ENCODE measurements at regions not wholly inside any gene's neighbourhood (a gene's known extent, or its start where the extent isn't known, plus 50 kb on each side); places are given as distances from the start of the nearest gene placed in this dataset.

DNA sequence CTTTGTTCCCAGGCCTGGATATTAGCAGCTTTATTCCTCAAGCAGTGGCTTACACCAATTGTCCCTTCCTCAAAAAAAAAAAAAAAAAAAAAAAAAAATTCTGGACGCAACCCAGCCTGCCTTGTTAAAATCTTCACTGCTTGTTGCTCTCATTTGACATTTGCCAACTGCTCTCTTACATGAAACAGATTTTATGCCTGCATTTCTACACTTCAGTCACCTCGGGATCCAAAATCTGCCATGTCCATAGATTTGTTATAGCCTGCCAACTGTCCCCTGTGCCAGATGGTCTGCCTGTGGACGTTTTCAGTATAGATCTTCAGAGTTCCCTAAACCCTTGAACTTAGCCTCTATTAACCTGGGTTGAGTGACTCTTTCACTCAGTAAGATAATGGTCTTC is 651.5 kb downstream of the FSCB start:
- TF ChIP-seq, protein P1, sequence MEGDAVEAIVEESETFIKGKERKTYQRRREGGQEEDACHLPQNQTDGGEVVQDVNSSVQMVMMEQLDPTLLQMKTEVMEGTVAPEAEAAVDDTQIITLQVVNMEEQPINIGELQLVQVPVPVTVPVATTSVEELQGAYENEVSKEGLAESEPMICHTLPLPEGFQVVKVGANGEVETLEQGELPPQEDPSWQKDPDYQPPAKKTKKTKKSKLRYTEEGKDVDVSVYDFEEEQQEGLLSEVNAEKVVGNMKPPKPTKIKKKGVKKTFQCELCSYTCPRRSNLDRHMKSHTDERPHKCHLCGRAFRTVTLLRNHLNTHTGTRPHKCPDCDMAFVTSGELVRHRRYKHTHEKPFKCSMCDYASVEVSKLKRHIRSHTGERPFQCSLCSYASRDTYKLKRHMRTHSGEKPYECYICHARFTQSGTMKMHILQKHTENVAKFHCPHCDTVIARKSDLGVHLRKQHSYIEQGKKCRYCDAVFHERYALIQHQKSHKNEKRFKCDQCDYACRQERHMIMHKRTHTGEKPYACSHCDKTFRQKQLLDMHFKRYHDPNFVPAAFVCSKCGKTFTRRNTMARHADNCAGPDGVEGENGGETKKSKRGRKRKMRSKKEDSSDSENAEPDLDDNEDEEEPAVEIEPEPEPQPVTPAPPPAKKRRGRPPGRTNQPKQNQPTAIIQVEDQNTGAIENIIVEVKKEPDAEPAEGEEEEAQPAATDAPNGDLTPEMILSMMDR (conservative IDR thresholded peaks at IDR 0.05 in 1 of 2, IDR thresholded peaks at IDR 0.05 in 1 of 2; ENCODE audit: low read depth in 1 of 2, low read length in 2 of 2): no peak
- TF ChIP-seq EZH2 (IDR thresholded peaks at IDR 0.05; ENCODE audit: low read length, missing control alignments): no peak
- H3K4me2 ChIP-seq (ENCODE audit: extremely low read depth, insufficient read depth, low read length): no peak overlapping the region
- H3K27ac ChIP-seq (ENCODE audit: insufficient read depth, low read length): no peak overlapping the region
- no peaks in the 10 kb centered on the region for H3K36me3 ChIP-seq (ENCODE audit: control insufficient read depth, insufficient read depth, low read length)
- no peaks in the 10 kb centered on the region for H3K9me3 ChIP-seq (ENCODE audit: control insufficient read depth, insufficient read depth, low read depth, low read length)
- H3K4me1 ChIP-seq (ENCODE audit: control insufficient read depth, extremely low read depth, insufficient read depth, low read length): no peaks in the 10 kb centered on the region
- H3K9ac ChIP-seq (ENCODE audit: insufficient read depth, low read length): no peak overlapping the region
- no peak for DNase-seq (ENCODE audit: low read depth in 2 of 2)
- H4K20me1 ChIP-seq (ENCODE audit: control insufficient read depth, extremely low read depth, insufficient read depth, low read length): no peaks in the 10 kb centered on the region
- no peak overlapping the region for H3K4me3 ChIP-seq (replicated peaks in 1 of 4; ENCODE audit: control extremely low read depth in 1 of 4, insufficient read depth in 1 of 4, low read depth in 3 of 4, low read length in 4 of 4)
- H3K27me3 ChIP-seq (ENCODE audit: control insufficient read depth, insufficient read depth, low read length): no peaks in the 10 kb centered on the region
- no peak overlapping the region for H2AFZ ChIP-seq (ENCODE audit: low read length)
- H3K79me2 ChIP-seq (ENCODE audit: control insufficient read depth, insufficient read depth, low read length): no peaks in the 10 kb centered on the region

DNA sequence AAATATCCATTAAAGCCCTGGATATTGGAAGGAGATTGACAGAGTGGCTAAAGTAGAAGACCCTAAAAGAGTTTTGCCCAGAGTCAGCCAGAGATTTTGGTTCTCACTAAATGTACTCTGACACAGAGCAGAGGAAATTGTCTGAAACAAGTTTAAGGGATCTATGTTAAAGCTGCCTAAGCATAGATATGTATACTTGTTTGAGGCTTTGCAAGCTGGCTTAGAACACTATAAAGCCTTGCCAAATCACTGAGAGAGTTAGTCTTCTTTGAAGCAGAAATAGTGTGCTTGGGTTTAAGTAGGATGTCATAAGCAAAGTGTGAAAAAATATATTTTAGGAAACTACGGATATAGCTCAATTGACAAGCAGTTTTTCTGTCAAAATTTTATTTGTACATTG is 653.5 kb downstream of the FSCB start:
- no peaks in the 10 kb centered on the region for H4K20me1 ChIP-seq (ENCODE audit: control insufficient read depth, extremely low read depth, insufficient read depth, low read length)
- no peak for DNase-seq (ENCODE audit: low read depth in 2 of 2)
- no peaks in the 10 kb centered on the region for H3K4me1 ChIP-seq (ENCODE audit: control insufficient read depth, extremely low read depth, insufficient read depth, low read length)
- H3K9ac ChIP-seq (ENCODE audit: insufficient read depth, low read length): no peak overlapping the region
- no peaks in the 10 kb centered on the region for H3K36me3 ChIP-seq (ENCODE audit: control insufficient read depth, insufficient read depth, low read length)
- H3K4me3 ChIP-seq (replicated peaks in 1 of 4; ENCODE audit: control extremely low read depth in 1 of 4, insufficient read depth in 1 of 4, low read depth in 3 of 4, low read length in 4 of 4): no peak overlapping the region
- no peak overlapping the region for H3K4me2 ChIP-seq (ENCODE audit: extremely low read depth, insufficient read depth, low read length)
- no peaks in the 10 kb centered on the region for H3K27me3 ChIP-seq (ENCODE audit: control insufficient read depth, insufficient read depth, low read length)
- no peak overlapping the region for H3K27ac ChIP-seq (ENCODE audit: insufficient read depth, low read length)
- H2AFZ ChIP-seq (ENCODE audit: low read length): no peak overlapping the region
- TF ChIP-seq, protein P1 (conservative IDR thresholded peaks at IDR 0.05 in 1 of 2, IDR thresholded peaks at IDR 0.05 in 1 of 2; ENCODE audit: low read depth in 1 of 2, low read length in 2 of 2): no peak
- TF ChIP-seq EZH2 (IDR thresholded peaks at IDR 0.05; ENCODE audit: low read length, missing control alignments): no peak
- no peaks in the 10 kb centered on the region for H3K9me3 ChIP-seq (ENCODE audit: control insufficient read depth, insufficient read depth, low read depth, low read length)
- no peaks in the 10 kb centered on the region for H3K79me2 ChIP-seq (ENCODE audit: control insufficient read depth, insufficient read depth, low read length)

DNA sequence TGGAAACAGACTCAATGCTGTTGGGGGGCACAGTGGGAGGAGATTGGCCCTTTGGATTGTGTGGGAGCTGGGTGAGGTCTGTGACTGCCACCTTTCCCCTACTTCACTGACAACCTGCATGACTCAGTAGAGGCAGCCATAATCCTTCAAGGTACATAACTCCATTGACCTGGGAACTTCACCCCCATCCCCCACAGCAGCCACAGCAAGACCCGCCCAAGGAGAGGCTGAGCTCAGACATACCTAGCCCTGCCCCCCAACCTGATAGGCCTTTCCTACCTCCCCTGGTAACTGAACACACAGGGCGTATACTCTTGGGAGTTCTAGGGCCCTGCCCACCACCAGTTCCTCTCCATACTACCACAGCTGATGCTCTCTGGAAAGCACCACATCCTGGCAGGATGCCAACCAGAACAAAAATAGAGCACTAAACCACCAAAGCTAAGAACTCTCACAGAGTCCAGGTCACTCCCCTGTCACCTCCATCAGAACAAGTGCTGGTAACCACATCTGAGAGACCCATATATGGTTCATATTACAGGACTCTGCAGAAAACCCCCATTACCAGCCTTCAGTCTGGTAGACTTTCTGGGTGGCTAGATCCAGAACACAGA is 703.9 kb downstream of the FSCB start:
- H3K27me3 ChIP-seq (ENCODE audit: control insufficient read depth, insufficient read depth, low read length): no peaks in the 10 kb centered on the region
- H3K36me3 ChIP-seq (ENCODE audit: control insufficient read depth, insufficient read depth, low read length): no peaks in the 10 kb centered on the region
- no peak overlapping the region for H2AFZ ChIP-seq (ENCODE audit: low read length)
- H3K4me1 ChIP-seq (ENCODE audit: control insufficient read depth, extremely low read depth, insufficient read depth, low read length): no peaks in the 10 kb centered on the region
- H3K79me2 ChIP-seq (ENCODE audit: control insufficient read depth, insufficient read depth, low read length): no peaks in the 10 kb centered on the region
- no peaks in the 10 kb centered on the region for H4K20me1 ChIP-seq (ENCODE audit: control insufficient read depth, extremely low read depth, insufficient read depth, low read length)
- H3K9me3 ChIP-seq (ENCODE audit: control insufficient read depth, insufficient read depth, low read depth, low read length): no peaks in the 10 kb centered on the region
- H3K4me2 ChIP-seq (ENCODE audit: extremely low read depth, insufficient read depth, low read length): no peak overlapping the region
- no peak overlapping the region for H3K4me3 ChIP-seq (replicated peaks in 1 of 4; ENCODE audit: control extremely low read depth in 1 of 4, insufficient read depth in 1 of 4, low read depth in 3 of 4, low read length in 4 of 4)
- TF ChIP-seq, protein P1 (conservative IDR thresholded peaks at IDR 0.05 in 1 of 2, IDR thresholded peaks at IDR 0.05 in 1 of 2; ENCODE audit: low read depth in 1 of 2, low read length in 2 of 2): no peak
- TF ChIP-seq EZH2 (IDR thresholded peaks at IDR 0.05; ENCODE audit: low read length, missing control alignments): no peak
- no peak overlapping the region for H3K27ac ChIP-seq (ENCODE audit: insufficient read depth, low read length)
- no peak overlapping the region for H3K9ac ChIP-seq (ENCODE audit: insufficient read depth, low read length)
- DNase-seq (ENCODE audit: low read depth in 2 of 2): no peak
